ENCODE measurements at regions not wholly inside any gene's neighbourhood (a gene's known extent, or its start where the extent isn't known, plus 50 kb on each side); places are given as distances from the start of the nearest gene placed in this dataset.

DNA sequence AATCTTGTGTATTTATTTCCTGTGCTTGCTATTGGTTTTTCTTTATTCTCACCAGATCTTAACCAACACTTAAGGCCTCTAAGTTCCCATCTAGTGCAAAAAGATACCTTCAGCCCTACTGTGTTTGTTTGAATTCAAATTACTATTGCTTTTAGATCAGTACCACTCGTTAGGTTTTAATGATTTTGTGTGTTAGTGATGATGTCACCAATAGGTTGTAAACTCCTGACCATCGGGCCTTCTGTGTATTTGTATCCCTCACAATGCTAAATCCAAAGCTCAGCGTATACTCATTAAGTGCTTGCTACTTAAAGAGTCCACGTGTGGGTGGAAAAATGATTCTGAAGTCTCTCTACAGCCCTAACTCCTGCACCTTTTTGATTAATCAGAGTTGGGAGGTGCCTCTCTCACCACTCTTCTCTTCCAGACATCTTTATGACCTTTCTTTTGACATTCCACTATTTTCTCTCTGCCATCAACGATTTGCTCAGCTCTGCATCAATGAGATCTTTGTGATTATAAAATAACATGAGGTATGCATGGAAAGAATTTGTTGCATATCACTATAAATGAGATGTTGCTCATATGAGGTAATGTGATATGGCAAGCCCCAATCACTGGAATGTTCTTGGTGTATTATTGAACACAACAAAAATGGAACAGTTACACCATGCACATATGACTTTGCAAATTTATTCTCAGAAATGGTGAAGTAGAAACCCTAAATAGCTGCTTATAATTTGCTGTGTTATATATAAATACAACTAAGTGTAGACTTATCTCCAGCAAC lies 55.1 kb upstream of the LAMA2 start:
- TF ChIP-seq, protein P1, sequence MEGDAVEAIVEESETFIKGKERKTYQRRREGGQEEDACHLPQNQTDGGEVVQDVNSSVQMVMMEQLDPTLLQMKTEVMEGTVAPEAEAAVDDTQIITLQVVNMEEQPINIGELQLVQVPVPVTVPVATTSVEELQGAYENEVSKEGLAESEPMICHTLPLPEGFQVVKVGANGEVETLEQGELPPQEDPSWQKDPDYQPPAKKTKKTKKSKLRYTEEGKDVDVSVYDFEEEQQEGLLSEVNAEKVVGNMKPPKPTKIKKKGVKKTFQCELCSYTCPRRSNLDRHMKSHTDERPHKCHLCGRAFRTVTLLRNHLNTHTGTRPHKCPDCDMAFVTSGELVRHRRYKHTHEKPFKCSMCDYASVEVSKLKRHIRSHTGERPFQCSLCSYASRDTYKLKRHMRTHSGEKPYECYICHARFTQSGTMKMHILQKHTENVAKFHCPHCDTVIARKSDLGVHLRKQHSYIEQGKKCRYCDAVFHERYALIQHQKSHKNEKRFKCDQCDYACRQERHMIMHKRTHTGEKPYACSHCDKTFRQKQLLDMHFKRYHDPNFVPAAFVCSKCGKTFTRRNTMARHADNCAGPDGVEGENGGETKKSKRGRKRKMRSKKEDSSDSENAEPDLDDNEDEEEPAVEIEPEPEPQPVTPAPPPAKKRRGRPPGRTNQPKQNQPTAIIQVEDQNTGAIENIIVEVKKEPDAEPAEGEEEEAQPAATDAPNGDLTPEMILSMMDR (IDR thresholded peaks at IDR 0.05 in 8 of 11, conservative IDR thresholded peaks at IDR 0.05 in 3 of 11): no peak
- TF ChIP-seq POLR2A (IDR thresholded peaks at IDR 0.05) (no peak), POLR2AphosphoS5 (IDR thresholded peaks at IDR 0.05) (no peak)
- intact Hi-C loops (cut with DNase I; ENCODE audit: low total_unique reads): no loop called here
- 74 to 80% (median 77%) methylated on average over 5 of the region's 5 CpGs for WGBS, 5 donors
- Histone ChIP-seq H3K9me3 (peaks cover 0 to 9% (median 0%) of the 10 kb centered on the region in 8 donors), H3K27me3 (replicated peaks in 1 of 7) (no peaks in the 10 kb centered on the region), H3K4me3 (no peak overlapping the region), H3K36me3 (no peaks in the 10 kb centered on the region), H3K4me1 (no peaks in the 10 kb centered on the region), H3K27ac (no peak overlapping the region)
- DNase-seq: no peak

- intact Hi-C loops (cut with DNase I; ENCODE audit: low total_unique reads): no loop called here
- H3K9me3 ChIP-seq: peaks cover 0 to 9% (median 0%) of the 10 kb centered on the region in 8 donors
- H3K36me3 ChIP-seq: no peaks in the 10 kb centered on the region
- TF ChIP-seq POLR2AphosphoS5 (IDR thresholded peaks at IDR 0.05) (no peak), POLR2A (IDR thresholded peaks at IDR 0.05) (no peak)
- TF ChIP-seq, protein P1 (IDR thresholded peaks at IDR 0.05 in 8 of 11, conservative IDR thresholded peaks at IDR 0.05 in 3 of 11): no peak
- H3K4me3 ChIP-seq: no peak overlapping the region
- H3K27me3 ChIP-seq (replicated peaks in 1 of 7): no peaks in the 10 kb centered on the region
- no peak overlapping the region for H3K27ac ChIP-seq
- WGBS, 5 donors: 52 to 78% (median 61%) methylated on average over 3 of the region's 3 CpGs
- no peak for DNase-seq
- H3K4me1 ChIP-seq: no peaks in the 10 kb centered on the region
Measured at GRCh38 chr6:128826606-128827005, 56.3 kb upstream of the LAMA2 start.

DNA sequence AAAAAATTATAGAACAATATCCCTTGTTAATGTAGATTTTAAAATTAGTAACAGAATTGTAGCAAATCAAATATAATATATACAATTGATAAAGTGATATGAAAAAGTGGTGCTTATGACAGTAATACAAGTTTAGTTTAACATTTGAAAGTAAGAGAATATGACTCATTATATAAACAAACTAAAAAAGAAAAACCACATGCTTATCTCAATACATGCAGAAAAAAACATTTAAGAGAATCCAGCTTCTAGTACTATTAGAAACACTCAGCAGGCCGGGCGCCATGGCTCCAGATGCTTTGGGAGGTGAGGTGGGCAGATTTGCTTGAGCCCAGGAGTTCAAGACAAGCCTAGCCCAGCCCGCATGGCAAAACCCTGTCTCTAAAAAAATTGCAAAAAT lies 60.7 kb upstream of the LAMA2 start:
- no peak for TF ChIP-seq POLR2AphosphoS5 (IDR thresholded peaks at IDR 0.05)
- TF ChIP-seq, protein P1 (IDR thresholded peaks at IDR 0.05 in 8 of 11, conservative IDR thresholded peaks at IDR 0.05 in 3 of 11): no peak
- no peak for TF ChIP-seq POLR2A (IDR thresholded peaks at IDR 0.05)
- peak; percentile 56 for DNase-seq
- Histone ChIP-seq H3K27ac (no peak overlapping the region), H3K4me3 (no peak overlapping the region), H3K27me3 (replicated peaks in 1 of 7) (no peaks in the 10 kb centered on the region), H3K4me1 (no peaks in the 10 kb centered on the region), H3K36me3 (no peaks in the 10 kb centered on the region), H3K9me3 (no peaks in the 10 kb centered on the region)
- WGBS, 5 donors: 86 to 98% (median 92%) methylated on average over 3 of the region's 3 CpGs
- intact Hi-C loops (cut with DNase I; ENCODE audit: low total_unique reads): no loop called here

DNA sequence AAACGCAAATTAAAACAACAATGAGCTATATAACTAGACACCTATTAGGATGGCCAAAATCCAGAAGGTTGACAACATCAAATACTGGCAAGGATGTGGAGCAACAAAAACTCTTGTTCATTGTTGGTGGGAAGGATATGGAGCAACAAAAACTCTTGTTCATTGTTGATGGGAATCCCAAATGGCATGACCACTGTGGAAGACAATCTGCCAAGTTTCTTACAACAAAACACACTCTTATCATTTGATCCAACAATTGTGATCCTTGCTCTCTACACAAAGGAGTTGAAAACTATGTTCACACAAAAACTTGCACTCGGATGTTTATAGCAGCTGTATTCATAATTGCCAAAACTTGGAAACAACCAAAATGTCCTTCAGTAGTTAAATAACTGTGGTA lies 61.8 kb upstream of the LAMA2 start:
- H3K4me3 ChIP-seq: no peak overlapping the region
- no peak for TF ChIP-seq POLR2AphosphoS5 (IDR thresholded peaks at IDR 0.05)
- TF ChIP-seq POLR2A (IDR thresholded peaks at IDR 0.05): no peak
- TF ChIP-seq, protein P1 (IDR thresholded peaks at IDR 0.05 in 8 of 11, conservative IDR thresholded peaks at IDR 0.05 in 3 of 11): no peak
- DNase-seq: no peak

More for the DNA sequence above, 61.8 kb upstream of the LAMA2 start:
- H3K27ac ChIP-seq: no peak overlapping the region
- no peaks in the 10 kb centered on the region for H3K9me3 ChIP-seq
- WGBS, 5 donors: 68 to 80% (median 76%) methylated on average over 2 of the region's 2 CpGs
- H3K36me3 ChIP-seq: no peaks in the 10 kb centered on the region
- intact Hi-C loops (cut with DNase I; ENCODE audit: low total_unique reads): no loop called here
- H3K4me1 ChIP-seq: no peaks in the 10 kb centered on the region
- no peaks in the 10 kb centered on the region for H3K27me3 ChIP-seq (replicated peaks in 1 of 7)
